ENCODE measurements at regions not wholly inside any gene's neighbourhood (a gene's known extent, or its start where the extent isn't known, plus 50 kb on each side); places are given as distances from the start of the nearest gene placed in this dataset.

DNA sequence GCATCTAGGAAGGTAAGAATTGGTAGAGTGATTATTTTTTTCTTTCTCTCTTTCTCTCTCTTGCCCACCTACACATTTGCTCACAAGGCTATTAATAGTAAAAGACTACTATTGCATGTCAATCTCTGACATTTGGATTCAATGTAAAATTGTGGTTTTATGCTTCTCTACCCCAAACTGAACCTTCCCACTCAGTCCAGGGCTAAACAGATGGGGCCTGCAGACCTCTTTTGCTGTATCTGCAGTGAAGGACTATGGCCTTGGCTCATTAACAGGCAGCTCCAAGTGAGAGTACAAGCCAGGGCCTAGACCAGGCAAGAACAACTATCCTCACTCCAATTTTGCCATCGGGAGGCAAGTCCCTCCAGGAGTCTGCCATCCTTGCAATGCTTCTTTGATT, 68.3 kb upstream of the ARL4C start:
- H3K4me1 ChIP-seq (ENCODE audit: control insufficient read depth, extremely low read depth, insufficient read depth, low read length): no peaks in the 10 kb centered on the region
- H3K4me2 ChIP-seq (ENCODE audit: control insufficient read depth, extremely low read depth, insufficient read depth, low read depth, low read length): no peak overlapping the region
- H3K9me3 ChIP-seq (ENCODE audit: control insufficient read depth, low read depth, low read length): no peaks in the 10 kb centered on the region
- H3K27me3 ChIP-seq (ENCODE audit: control insufficient read depth, extremely low read depth, insufficient read depth, low read length): peaks cover 5% of the 10 kb centered on the region
- no peaks in the 10 kb centered on the region for H3K79me2 ChIP-seq (ENCODE audit: control insufficient read depth, insufficient read depth, low read length)
- H2AFZ ChIP-seq (ENCODE audit: control insufficient read depth, low read length): no peak overlapping the region
- dilution Hi-C loops (cut with MboI; ENCODE audit: extremely low pct_ligation_motif_present, low sequenced_read_pairs): loop anchor here (25.0 kb wide), 1 partner anchor 547 kb away; no protein-coding TSS in a partner anchor
- no peak for TF ChIP-seq EZH2 (IDR thresholded peaks at IDR 0.05; ENCODE audit: low read length)
- TF ChIP-seq, protein P1, sequence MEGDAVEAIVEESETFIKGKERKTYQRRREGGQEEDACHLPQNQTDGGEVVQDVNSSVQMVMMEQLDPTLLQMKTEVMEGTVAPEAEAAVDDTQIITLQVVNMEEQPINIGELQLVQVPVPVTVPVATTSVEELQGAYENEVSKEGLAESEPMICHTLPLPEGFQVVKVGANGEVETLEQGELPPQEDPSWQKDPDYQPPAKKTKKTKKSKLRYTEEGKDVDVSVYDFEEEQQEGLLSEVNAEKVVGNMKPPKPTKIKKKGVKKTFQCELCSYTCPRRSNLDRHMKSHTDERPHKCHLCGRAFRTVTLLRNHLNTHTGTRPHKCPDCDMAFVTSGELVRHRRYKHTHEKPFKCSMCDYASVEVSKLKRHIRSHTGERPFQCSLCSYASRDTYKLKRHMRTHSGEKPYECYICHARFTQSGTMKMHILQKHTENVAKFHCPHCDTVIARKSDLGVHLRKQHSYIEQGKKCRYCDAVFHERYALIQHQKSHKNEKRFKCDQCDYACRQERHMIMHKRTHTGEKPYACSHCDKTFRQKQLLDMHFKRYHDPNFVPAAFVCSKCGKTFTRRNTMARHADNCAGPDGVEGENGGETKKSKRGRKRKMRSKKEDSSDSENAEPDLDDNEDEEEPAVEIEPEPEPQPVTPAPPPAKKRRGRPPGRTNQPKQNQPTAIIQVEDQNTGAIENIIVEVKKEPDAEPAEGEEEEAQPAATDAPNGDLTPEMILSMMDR (optimal IDR thresholded peaks at IDR 0.05 in 1 of 3, IDR thresholded peaks at IDR 0.05 in 1 of 3, conservative IDR thresholded peaks at IDR 0.05 in 1 of 3; ENCODE audit: extremely low read depth in 1 of 3, insufficient read depth in 2 of 3, low read length in 3 of 3): no peak
- no peaks in the 10 kb centered on the region for H3K36me3 ChIP-seq (ENCODE audit: control insufficient read depth in 2 of 2, extremely low read depth in 1 of 2, insufficient read depth in 2 of 2, low read length in 2 of 2)
- no peak overlapping the region for H3K9ac ChIP-seq (ENCODE audit: control insufficient read depth, extremely low read depth, insufficient read depth, low read length)
- no peak for DNase-seq (ENCODE audit: low read depth, low spot score)
- no peaks in the 10 kb centered on the region for H4K20me1 ChIP-seq (ENCODE audit: control insufficient read depth, extremely low read depth, insufficient read depth, low read length)
- no peak overlapping the region for H3K4me3 ChIP-seq (ENCODE audit: control insufficient read depth in 2 of 3, extremely low read depth in 1 of 3, insufficient read depth in 2 of 3, low read depth in 1 of 3, low read length in 3 of 3)
- no peak overlapping the region for H3K27ac ChIP-seq (ENCODE audit: control insufficient read depth, insufficient read depth, low read length)
- H3K9me1 ChIP-seq (ENCODE audit: control insufficient read depth, extremely low read depth, insufficient read depth, low read length): no peaks in the 10 kb centered on the region
- FAIRE-seq: no peak

DNA sequence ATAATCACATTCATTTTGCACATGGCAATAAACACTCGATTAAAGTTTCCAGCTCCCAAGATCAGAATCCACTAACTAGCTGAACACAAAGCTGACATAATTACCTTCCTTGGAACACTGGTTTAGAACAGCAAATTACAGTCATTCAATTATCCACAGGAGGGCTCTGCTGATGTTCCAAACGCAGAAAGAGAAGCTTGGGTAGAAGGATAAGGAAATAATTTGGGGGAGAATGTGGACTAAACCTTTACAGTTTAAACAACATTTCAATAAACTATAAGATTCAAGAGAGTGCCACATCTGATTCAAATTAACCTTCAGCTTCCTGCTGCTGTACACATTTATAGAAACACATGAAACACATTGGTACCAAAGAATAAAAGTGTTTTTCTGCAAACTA, 67.8 kb upstream of the ARL4C start:
- no peaks in the 10 kb centered on the region for H4K20me1 ChIP-seq (ENCODE audit: control insufficient read depth, extremely low read depth, insufficient read depth, low read length)

More for the DNA sequence above, 67.8 kb upstream of the ARL4C start:
- H3K79me2 ChIP-seq (ENCODE audit: control insufficient read depth, insufficient read depth, low read length): no peaks in the 10 kb centered on the region
- FAIRE-seq (peak; percentile 9), DNase-seq (ENCODE audit: low read depth, low spot score) (no peak)
- no peak overlapping the region for H3K4me3 ChIP-seq (ENCODE audit: control insufficient read depth in 2 of 3, extremely low read depth in 1 of 3, insufficient read depth in 2 of 3, low read depth in 1 of 3, low read length in 3 of 3)
- H3K36me3 ChIP-seq (ENCODE audit: control insufficient read depth in 2 of 2, extremely low read depth in 1 of 2, insufficient read depth in 2 of 2, low read length in 2 of 2): no peaks in the 10 kb centered on the region
- H3K27ac ChIP-seq (ENCODE audit: control insufficient read depth, insufficient read depth, low read length): no peak overlapping the region
- no peaks in the 10 kb centered on the region for H3K9me1 ChIP-seq (ENCODE audit: control insufficient read depth, extremely low read depth, insufficient read depth, low read length)
- H3K27me3 ChIP-seq (ENCODE audit: control insufficient read depth, extremely low read depth, insufficient read depth, low read length): peaks cover 4% of the 10 kb centered on the region
- no peaks in the 10 kb centered on the region for H3K9me3 ChIP-seq (ENCODE audit: control insufficient read depth, low read depth, low read length)
- TF ChIP-seq EZH2 (IDR thresholded peaks at IDR 0.05; ENCODE audit: low read length): no peak
- TF ChIP-seq, protein P1 (optimal IDR thresholded peaks at IDR 0.05 in 1 of 3, IDR thresholded peaks at IDR 0.05 in 1 of 3, conservative IDR thresholded peaks at IDR 0.05 in 1 of 3; ENCODE audit: extremely low read depth in 1 of 3, insufficient read depth in 2 of 3, low read length in 3 of 3): no peak
- no peak overlapping the region for H2AFZ ChIP-seq (ENCODE audit: control insufficient read depth, low read length)
- no peak overlapping the region for H3K9ac ChIP-seq (ENCODE audit: control insufficient read depth, extremely low read depth, insufficient read depth, low read length)
- no peak overlapping the region for H3K4me2 ChIP-seq (ENCODE audit: control insufficient read depth, extremely low read depth, insufficient read depth, low read depth, low read length)
- H3K4me1 ChIP-seq (ENCODE audit: control insufficient read depth, extremely low read depth, insufficient read depth, low read length): no peaks in the 10 kb centered on the region
- dilution Hi-C loops (cut with MboI; ENCODE audit: extremely low pct_ligation_motif_present, low sequenced_read_pairs): loop anchor here (25.0 kb wide), 1 partner anchor 548 kb away; no protein-coding TSS in a partner anchor

Data from keratinocyte (primary cell).